A673 (cell line): ENCODE measurements at regions not wholly inside any gene's neighbourhood (a gene's known extent, or its start where the extent isn't known, plus 50 kb on each side); places are given as distances from the start of the nearest gene placed in this dataset.

ENCODE experiments used
- BruUV-seq: library from RNA; stranded (reverse); fragments of 400-500 nt; replicated peaks from 2 replicates; lab custom pipeline; 2021; lab: Mats Ljungman, UMichigan
- CTCF ChIA-PET: fragments of 300-600 bp; sonication (Branson Sonifier 250); formaldehyde crosslinking; loops from one replicate; lab custom pipeline; 2022; ENCODE audit warnings: antibody characterized with exemption; lab: Charles Lee
- POLR2A ChIA-PET: fragments of 300-600 bp; sonication (Branson Sonifier 250); formaldehyde crosslinking; loops from one replicate; lab custom pipeline; 2022; ENCODE audit warnings: antibody characterized with exemption; ENCODE audit not compliant: low non-redundant PET; lab: Charles Lee
- DNase-seq: peaks from one replicate; pipeline ENCODE4 v3.0.0-alpha.2; 2015; ENCODE audit warnings: low spot score
- H3K27ac ChIP-seq: fragments of 200-600 bp; sonication (generic); 2 replicates; pipeline ENCODE4 v1.5.1; 2016; ENCODE audit warnings: mixed run types, low read depth, mild to moderate bottlenecking, mixed read lengths, antibody characterized with exemption, low read length; ENCODE audit not compliant: poor library complexity, severe bottlenecking
- H3K27me3 ChIP-seq: fragments of 200-600 bp; sonication (generic); replicated peaks from 2 replicates; pipeline ENCODE4 v1.6.1; 2017; ENCODE audit warnings: mixed run types, low read depth, mild to moderate bottlenecking, mixed read lengths, antibody characterized with exemption, low read length; ENCODE audit not compliant: insufficient read depth, poor library complexity
- H3K36me3 ChIP-seq: fragments of 200-600 bp; sonication (generic); 2 replicates; pipeline ENCODE4 v1.6.1; 2016; ENCODE audit warnings: mixed run types, mild to moderate bottlenecking, mixed read lengths, antibody characterized with exemption, low read length; ENCODE audit not compliant: insufficient read depth, poor library complexity, severe bottlenecking
- H3K4me1 ChIP-seq: fragments of 200-600 bp; sonication (generic); 2 replicates; pipeline ENCODE4 v1.6.1; 2017; ENCODE audit warnings: mixed run types, mild to moderate bottlenecking, mixed read lengths, antibody characterized with exemption, low read length; ENCODE audit not compliant: insufficient read depth, poor library complexity, severe bottlenecking
- H3K4me3 ChIP-seq: fragments of 200-600 bp; sonication (generic); 2 replicates; pipeline ENCODE4 v1.5.1; 2016; ENCODE audit warnings: low read depth, mixed run types, mild to moderate bottlenecking, mixed read lengths, low read length; ENCODE audit not compliant: poor library complexity, severe bottlenecking
- H3K9me3 ChIP-seq: fragments of 200-600 bp; sonication (generic); 2 replicates; pipeline ENCODE4 v1.6.1; 2016; ENCODE audit warnings: mixed run types, low read depth, mild to moderate bottlenecking, mixed read lengths, antibody characterized with exemption, low read length; ENCODE audit not compliant: poor library complexity, severe bottlenecking
- EZH2 ChIP-seq: fragments of 200-600 bp; sonication (generic); IDR thresholded peaks from 2 replicates; pipeline ENCODE4 v1.6.1; 2017; ENCODE audit warnings: borderline replicate concordance, low read depth, mild to moderate bottlenecking, mixed read lengths, antibody characterized with exemption, low read length; ENCODE audit not compliant: poor library complexity, severe bottlenecking
- intact Hi-C: fragments of 100-400 bp; cut with micrococcal nuclease; formaldehyde crosslinking; loops from one replicate; pipeline ENCODE4 v1.10.0; 2022; ENCODE audit not compliant: unreplicated experiment
- TF ChIP-seq, protein P1 (sequence below): fragments of 300-800, 200-600 bp; sonication (generic); conservative IDR thresholded peaks from 2 replicates; pipeline ENCODE4 v1.5.1; 2017; ENCODE audit warnings: low read depth, mild to moderate bottlenecking, antibody characterized with exemption, low read length, moderate library complexity, mixed read lengths

DNA sequence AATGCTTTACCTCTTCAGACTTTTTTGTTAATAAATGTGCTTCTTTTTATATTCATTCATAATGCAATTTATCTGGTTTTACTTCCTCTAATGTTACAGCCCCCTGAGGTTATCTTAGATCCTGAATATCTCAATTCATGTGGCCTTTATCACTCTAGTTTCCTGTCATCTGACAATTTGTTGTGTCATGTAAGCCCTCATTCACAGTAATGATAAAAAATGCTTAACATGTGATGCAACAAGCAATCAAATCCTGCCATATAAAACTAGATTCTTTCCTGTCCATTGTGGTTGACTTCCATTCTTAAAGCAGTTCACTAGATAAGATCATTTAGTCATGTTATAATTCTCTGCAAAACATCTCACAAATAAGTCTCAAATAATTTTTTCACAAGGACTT lies 991.2 kb upstream of the ACO1 start:
- no peaks in the 10 kb centered on the region for H3K36me3 ChIP-seq
- intact Hi-C loops: loop anchor here (5.0 kb wide), 1 partner anchor 99 kb away; no protein-coding TSS in a partner anchor
- H3K9me3 ChIP-seq: no peaks in the 10 kb centered on the region
- peaks cover 32% of the 10 kb centered on the region for H3K4me1 ChIP-seq
- H3K27ac ChIP-seq: peak overlapping the region; percentile 41
- H3K4me3 ChIP-seq: no peak overlapping the region
- TF ChIP-seq, protein P1, sequence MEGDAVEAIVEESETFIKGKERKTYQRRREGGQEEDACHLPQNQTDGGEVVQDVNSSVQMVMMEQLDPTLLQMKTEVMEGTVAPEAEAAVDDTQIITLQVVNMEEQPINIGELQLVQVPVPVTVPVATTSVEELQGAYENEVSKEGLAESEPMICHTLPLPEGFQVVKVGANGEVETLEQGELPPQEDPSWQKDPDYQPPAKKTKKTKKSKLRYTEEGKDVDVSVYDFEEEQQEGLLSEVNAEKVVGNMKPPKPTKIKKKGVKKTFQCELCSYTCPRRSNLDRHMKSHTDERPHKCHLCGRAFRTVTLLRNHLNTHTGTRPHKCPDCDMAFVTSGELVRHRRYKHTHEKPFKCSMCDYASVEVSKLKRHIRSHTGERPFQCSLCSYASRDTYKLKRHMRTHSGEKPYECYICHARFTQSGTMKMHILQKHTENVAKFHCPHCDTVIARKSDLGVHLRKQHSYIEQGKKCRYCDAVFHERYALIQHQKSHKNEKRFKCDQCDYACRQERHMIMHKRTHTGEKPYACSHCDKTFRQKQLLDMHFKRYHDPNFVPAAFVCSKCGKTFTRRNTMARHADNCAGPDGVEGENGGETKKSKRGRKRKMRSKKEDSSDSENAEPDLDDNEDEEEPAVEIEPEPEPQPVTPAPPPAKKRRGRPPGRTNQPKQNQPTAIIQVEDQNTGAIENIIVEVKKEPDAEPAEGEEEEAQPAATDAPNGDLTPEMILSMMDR: no peak
- TF ChIP-seq EZH2: no peak
- ChIA-PET CTCF (no interaction called here), POLR2A (no interaction called here)
- DNase-seq: peak; percentile 82
- BruUV-seq: no TSS peak
- peaks cover 21% of the 10 kb centered on the region for H3K27me3 ChIP-seq

DNA sequence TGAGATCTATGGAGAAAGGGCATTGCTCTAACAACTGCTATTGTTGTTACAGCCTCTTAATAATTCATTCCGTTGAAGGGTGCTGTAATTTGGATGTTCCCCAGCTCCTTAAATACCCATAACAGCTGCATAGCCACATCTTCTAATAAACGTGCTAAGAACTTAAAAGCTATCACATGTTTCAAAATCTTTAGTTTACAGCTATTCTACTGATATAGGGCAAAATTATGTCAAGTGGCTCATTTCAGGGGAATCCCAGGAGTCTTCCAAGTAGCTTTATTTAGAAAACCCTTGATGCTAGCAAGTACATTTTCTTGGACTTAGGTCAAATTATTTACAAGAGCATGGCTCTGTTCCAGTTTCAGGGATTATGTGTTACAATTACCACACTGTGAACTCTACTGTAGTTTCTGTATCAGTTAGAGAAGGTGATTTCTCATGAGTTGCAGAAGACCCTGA lies 990.4 kb upstream of the ACO1 start:
- POLR2A ChIA-PET: no interaction called here
- no TSS peak for BruUV-seq
- Histone ChIP-seq H3K27me3 (peaks cover 29% of the 10 kb centered on the region), H3K27ac (no peak overlapping the region), H3K9me3 (no peaks in the 10 kb centered on the region), H3K4me3 (no peak overlapping the region), H3K4me1 (peaks cover 32% of the 10 kb centered on the region), H3K36me3 (no peaks in the 10 kb centered on the region)
- CTCF ChIA-PET: no interaction called here
- intact Hi-C loops: loop anchor here (5.0 kb wide), 1 partner anchor 98 kb away; no protein-coding TSS in a partner anchor
- peak; percentile 88 for DNase-seq
- TF ChIP-seq, protein P1: no peak
- no peak for TF ChIP-seq EZH2

DNA sequence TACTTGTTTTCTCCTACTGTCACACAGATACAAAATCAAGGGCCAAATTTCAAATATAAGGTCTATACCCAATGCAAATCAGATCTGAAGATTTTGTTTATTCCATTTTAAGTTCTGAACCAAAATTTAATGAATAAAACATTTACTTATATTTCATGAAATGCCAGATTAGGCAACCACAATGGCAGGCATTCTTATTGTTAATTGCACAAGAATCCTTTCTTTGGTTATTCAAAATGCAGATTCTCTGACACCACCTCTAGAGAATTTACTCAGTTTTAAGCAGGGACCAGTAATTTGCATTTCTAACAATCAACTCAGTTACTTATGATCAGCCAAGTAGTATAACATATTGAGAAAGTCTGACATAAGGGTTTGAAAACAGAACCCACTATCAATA lies 972.4 kb upstream of the ACO1 start:
- no peaks in the 10 kb centered on the region for H3K9me3 ChIP-seq
- no peak overlapping the region for H3K4me3 ChIP-seq
- ChIA-PET CTCF (no interaction called here), POLR2A (no interaction called here)
- H3K27me3 ChIP-seq: no peaks in the 10 kb centered on the region
- no peak overlapping the region for H3K27ac ChIP-seq
- H3K4me1 ChIP-seq: no peaks in the 10 kb centered on the region
- intact Hi-C loops: no loop called here
- H3K36me3 ChIP-seq: no peaks in the 10 kb centered on the region
- TF ChIP-seq, protein P1: no peak
- no peak for TF ChIP-seq EZH2
- BruUV-seq: no TSS peak
- DNase-seq: no peak
